Epidermal melanocyte (primary cell): ENCODE measurements at regions not wholly inside any gene's neighbourhood (a gene's known extent, or its start where the extent isn't known, plus 50 kb on each side); places are given as distances from the start of the nearest gene placed in this dataset.

Experiments used
- DNase-seq: peaks from one replicate; pipeline ENCODE4 v3.0.0; 2011; ENCODE audit warnings: low spot score; ENCODE audit not compliant: insufficient read length

DNA sequence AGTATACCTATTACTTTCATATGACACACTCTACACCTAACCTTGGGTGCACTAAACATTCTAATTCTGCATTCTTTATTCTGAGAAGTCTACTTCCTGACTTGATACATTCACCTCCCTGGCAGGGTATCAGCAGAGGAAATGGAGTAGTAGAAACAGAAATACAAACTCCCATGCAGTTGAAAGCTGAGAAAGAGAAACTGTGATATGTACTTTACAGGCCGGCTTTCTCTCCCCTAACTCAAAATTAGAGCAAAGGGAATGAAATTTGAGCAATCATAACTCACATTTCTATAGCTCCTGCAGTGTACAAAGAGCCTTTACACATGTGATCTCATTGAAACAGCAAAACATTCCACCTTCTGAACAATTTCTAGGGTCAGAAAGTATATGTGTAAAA is 135.5 kb upstream of the COL8A1 start:
- DNase-seq: no peak

DNA sequence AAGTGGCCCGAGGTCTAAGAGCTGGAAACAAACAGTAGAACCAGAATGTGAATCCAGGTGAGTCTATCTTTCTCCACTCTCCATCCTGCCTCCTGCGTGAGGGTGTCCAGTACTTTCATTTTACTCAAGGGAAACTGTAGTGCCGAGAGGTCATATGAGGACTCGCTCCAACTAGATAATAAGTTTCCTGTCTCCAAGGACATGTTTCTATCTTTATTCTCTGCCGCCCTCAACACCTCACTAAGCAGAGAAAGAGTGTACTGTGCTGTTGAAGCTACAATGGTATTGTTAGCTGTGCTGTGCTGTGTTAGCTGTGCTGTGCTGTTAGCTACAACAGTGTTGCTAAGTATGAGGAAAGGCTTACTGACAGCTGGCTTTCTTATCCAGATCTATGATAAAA is 137.9 kb upstream of the COL8A1 start:
- no peak for DNase-seq

DNA sequence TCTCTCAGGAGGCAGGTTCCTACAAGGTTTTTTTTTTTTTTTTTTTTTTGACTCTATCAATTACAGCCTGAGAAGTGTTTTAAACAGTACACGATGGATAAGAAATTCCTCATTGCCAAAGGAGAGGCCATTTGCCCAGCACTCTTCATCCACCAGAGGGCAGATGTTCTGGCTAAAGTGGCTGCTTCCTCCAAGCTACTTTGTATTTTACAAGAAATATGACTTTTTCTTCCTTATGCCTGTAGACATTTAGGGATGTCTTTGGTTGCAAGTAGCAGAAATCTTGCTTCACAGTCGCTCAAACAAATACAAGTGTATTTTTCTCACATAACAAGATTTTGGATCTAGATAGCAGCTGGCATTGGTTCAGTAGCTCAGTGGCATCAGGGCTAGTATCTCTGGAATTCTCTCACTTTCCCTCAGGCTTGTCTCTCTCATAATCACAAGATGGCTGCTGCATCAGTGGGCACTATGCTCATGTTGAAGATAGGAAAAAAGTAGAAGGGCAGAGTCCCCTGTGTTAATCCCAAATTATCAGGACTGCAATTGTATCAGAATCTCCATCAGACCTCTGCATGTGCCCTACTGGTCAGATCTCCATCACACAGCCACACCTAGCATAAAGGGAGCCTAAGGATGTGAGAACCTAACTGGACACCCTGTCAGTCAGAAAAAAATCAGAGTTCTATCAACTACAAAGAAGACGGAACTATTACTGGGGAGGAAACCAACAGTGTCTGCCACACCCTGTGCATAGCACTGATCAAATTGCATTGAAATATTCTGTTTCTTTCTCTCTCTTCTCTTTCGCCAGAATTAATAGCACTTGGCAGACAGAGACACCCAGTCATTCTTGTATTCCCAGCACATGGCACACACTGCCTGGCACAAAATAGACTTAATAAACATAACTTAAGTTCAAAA is 138.9 kb upstream of the COL8A1 start:
- DNase-seq: no peak

DNA sequence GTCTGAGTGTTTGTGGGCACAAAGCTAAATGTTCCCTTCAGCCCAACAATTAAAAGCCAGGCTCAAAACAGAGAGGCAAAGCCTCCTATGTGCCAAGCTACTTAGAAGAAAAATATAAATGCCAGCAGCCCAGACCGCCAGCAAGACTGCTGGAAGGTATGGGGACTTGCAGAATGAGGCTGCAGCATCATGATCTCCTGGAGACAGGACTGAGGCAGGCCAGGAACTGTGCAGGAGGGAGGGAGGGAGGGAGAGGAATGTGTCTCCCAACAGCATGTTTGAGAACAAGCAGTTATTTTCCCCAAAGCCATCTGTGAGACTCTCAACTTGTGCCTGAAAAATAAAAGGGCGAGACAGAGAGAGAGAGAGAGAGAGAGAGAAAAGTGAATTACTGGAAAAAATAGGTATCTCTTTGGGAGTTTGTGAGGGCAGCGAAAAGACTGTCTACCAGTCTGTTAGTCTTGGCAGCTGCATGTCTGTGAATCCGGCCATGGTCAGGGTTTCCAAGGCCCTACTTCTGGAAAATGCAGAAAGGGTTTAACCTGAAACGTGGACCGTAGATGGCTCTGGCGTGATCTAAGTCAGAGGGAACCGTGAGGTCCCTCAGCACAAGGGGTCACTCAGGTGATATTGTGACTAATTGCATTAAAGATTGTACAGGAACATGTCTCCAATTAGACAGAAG is 139.7 kb upstream of the COL8A1 start:
- DNase-seq: no peak

DNA sequence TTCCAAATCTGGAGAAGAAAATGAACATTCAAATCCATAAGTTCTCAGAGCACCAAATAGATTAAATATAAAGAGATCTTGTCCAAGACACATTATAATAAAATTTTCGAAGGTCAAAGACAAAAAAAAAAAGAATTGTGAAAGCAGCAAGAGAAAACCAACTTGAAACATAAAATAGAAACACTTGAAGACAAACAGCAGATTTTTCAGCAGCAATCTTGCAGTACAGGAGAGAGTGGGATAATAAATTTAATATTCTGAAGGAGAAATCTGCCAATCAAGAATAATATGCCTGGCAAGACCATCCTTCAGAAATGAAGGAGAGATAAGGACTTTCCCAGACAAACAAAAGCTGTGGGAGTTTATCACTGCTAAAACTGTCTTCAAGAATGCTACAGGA is 150.5 kb upstream of the COL8A1 start:
- DNase-seq: no peak

- DNase-seq: no peak
These were observed 153.1 kb upstream of the COL8A1 start for GRCh38 chr3:99485286-99485685.

DNA sequence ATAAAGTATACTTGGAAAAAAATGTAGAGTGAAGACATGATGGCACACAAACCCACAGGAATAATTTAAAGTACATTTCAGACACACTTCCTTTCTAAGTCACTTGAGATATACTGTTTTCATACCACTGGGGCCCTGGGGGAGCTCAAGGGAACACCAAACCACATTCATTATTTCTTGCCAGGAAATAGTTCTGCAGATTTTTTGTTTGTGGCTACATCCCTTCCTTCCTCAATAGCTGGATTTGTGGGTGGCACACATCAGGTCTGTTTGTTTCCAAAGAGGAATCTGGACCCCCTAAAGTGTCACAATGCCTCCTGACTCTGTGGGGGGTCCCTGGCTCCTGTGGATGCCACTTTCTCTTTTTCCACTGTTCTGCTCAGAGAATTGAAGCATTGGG is 153.5 kb upstream of the COL8A1 start:
- no peak for DNase-seq

GRCh38 chr3:99483841-99484240 is 154.6 kb upstream of the COL8A1 start:
- DNase-seq: no peak

DNA sequence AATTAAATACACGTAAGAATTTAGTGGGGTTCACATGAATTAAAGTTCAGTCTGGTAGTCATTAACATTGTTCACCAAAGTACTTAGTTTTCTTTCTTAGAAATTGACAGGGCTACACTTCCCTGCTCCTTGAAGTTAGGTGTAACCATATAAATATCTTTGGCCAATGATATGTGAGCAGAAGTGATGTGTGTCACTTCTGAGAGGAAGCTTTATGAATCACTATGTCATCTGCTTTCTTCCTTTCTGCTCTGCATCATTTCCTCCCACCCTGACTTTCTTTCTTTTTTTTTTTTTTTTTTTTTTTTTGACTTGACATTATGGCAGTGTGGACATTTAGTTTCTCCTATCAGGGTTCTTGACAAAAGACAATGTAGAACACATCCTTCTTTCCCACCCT is 156.2 kb upstream of the COL8A1 start:
- no peak for DNase-seq

DNA sequence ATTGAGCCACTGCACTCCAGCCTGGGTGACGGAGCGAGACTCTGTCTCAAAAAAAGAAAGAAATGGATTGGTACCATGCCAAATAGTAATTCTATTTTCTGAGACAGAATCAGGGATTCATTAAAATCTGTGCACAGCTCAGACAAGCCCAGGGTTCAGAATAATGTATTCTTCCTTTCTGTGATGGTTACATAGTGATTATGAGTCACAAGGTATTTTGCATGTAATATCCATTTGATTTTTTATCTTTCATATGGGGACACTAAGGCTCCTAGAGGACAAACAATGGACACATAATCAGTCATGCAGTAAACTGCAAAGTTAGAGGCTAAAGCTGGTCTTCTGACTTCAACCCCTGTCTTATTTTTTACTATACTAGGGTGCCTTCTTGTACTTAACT is 156.8 kb upstream of the COL8A1 start:
- no peak for DNase-seq

DNA sequence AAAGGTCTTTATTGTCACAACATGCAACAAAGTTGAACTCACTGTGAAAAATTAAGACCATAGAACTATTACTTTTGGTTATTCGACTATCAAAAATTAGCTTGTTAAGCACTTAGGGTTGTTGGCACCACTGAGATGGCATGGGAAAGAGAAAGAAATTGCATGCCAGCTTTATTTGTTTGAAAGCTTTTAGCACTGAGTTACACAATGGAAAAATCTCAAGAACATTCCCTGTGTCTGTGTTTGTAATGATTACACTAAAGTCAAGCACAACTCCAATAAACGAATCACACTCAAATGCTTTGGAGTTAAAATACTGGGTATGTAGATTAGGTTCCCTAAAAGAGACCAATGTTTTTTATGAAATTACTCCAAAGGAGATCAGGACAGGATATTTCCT is 158.6 kb upstream of the COL8A1 start:
- no peak for DNase-seq

- no peak for DNase-seq
These were observed 160.7 kb upstream of the COL8A1 start for GRCh38 chr3:99477650-99478049.

- DNase-seq: no peak
These were observed 163.2 kb upstream of the COL8A1 start for GRCh38 chr3:99475229-99475628.

DNA sequence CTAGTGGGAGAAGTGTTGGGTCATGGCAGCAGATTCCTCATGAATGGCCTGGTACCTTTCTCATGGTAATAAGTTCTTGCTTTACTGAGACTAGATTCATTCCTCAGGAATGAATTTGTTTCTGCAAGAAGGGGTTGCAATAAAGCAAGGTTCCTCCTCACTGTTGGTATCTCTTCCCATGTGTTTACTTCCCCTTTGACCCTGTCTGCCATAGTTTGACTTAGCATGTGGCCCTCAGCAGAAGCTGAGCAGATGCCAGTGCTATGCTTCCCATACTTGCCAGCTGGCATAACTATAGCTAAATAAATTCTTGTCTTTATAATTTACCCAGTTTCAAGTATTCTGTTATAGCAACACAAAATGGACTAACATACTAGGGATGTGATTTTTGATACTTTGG is 163.6 kb upstream of the COL8A1 start:
- DNase-seq: no peak

DNA sequence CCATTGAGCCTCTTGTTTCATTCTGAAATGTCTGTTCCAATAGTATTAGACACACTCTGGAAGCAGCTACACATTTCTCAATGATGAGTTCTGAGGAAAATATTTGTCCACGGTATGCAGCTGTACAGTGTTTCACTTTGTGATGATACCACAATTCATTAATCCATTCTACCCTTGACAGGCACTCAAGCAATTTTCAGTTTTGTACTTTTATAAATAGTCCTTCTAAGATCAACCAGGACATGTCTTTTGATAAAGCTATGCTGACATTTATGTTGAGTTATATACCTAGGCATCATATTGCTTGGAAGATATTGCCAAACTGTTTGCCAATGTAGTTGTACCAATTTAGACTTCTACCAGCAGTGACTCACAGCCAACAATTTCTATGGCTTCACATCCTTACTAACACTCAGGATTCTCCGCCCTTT is 165.1 kb upstream of the COL8A1 start:
- DNase-seq: no peak

DNA sequence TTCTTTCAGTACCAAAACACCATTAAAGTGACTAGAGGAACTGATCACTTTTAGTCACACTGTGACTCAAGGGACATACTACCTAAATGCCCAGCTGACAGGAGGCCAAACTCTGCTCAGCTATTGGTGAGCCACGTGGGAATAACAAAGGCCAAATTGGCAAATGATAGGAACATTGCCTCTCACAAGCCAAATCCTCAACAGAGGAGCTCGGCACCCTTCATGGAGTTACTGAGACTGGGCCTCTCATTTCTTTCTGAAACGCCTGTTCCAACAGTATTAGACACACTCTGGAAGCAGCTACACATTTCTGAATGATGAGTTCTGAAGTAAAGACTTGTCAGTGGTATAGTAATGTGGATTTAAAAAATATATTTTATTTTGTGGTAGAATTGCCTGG is 166.0 kb upstream of the COL8A1 start:
- DNase-seq: no peak

- DNase-seq: no peak
These were observed 166.8 kb upstream of the COL8A1 start for GRCh38 chr3:99471353-99472323.

GRCh38 chr3:99470841-99471240 is 167.6 kb upstream of the COL8A1 start:
- no peak for DNase-seq

- no peak for DNase-seq
These were observed 169.5 kb upstream of the COL8A1 start for GRCh38 chr3:99468918-99469317.

GRCh38 chr3:99467420-99467819 is 171.0 kb upstream of the COL8A1 start:
- no peak for DNase-seq

DNA sequence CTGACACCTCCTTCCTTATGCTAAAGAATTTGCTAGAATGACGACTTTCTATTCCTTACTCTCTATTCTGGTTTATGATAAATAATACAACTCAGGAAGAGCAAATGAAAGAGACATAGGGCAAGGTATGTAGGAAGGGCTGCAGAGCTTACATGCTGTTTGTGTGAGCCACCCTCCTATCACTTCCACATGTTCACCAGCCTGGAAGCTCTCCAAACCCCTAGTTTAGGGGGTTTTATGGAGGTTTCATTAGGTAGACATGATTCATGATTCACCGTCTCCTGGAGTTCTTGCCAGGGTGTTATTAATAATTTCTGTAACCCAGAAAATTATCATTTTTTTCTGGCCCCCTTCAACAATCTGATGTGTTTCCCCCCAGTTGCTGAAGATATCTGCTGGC is 172.1 kb upstream of the COL8A1 start:
- no peak for DNase-seq

- DNase-seq: no peak
These were observed 180.4 kb upstream of the COL8A1 start for GRCh38 chr3:99458013-99458412.
